ENCODE measurements at regions not wholly inside any gene's neighbourhood (a gene's known extent, or its start where the extent isn't known, plus 50 kb on each side); places are given as distances from the start of the nearest gene placed in this dataset.
"Not testable (repeated sequence)": the region's sequence is repeated elsewhere in the genome, so short reads cannot be mapped to it uniquely, and the experiment has no call there.

DNA sequence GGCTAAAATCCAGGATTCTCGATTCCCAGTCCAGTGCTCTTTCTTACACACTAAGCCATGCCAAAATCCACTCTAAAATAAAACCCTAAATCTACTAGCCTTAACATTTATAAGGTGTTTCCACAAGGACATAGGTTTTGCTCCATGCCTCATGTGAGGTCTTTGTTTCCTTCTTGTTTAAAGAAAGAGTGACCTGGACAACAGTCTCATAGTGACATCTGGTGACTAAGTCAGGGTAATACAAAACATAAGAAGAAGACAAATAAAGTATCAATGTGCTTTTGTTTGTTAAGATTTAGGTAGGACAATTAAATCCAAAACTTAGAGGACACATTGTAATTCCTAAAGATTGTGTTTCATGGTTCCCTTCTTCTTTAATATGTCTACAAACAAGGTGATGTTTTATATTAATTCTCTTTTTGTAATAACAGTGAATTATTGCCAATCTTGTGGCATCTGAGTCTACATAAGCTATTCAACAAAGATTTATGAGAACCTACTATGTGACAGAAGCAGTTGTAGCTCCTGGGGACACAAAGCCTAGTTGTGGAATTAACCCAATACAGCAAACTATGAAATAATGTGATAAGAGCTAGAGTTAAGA, 93.0 kb upstream of the TRIM77 start:
- H3K36me3 Mint-ChIP-seq (ENCODE audit: low read depth); H3K27me3 Mint-ChIP-seq (ENCODE audit: low read depth); DNase-seq (ENCODE audit: low spot score); H3K27ac Mint-ChIP-seq (ENCODE audit: unreplicated experiment); H3K4me3 Mint-ChIP-seq (ENCODE audit: unreplicated experiment); H3K9me3 Mint-ChIP-seq (ENCODE audit: low read depth): not testable (repeated sequence)
- TF ChIP-seq CTCF (IDR thresholded peaks at IDR 0.05): peak; percentile 85
- H3K4me1 Mint-ChIP-seq (ENCODE audit: low read depth): peaks cover 14% of the 10 kb centered on the region

- peaks cover 10% of the 10 kb centered on the region for H3K4me1 Mint-ChIP-seq (ENCODE audit: low read depth)
- not testable (repeated sequence) for H3K27ac Mint-ChIP-seq (ENCODE audit: unreplicated experiment); DNase-seq (ENCODE audit: low spot score); H3K36me3 Mint-ChIP-seq (ENCODE audit: low read depth); H3K9me3 Mint-ChIP-seq (ENCODE audit: low read depth); H3K4me3 Mint-ChIP-seq (ENCODE audit: unreplicated experiment); H3K27me3 Mint-ChIP-seq (ENCODE audit: low read depth)
Observed at GRCh38 chr11:89620721-89621120, 89.4 kb upstream of the TRIM77 start.

DNA sequence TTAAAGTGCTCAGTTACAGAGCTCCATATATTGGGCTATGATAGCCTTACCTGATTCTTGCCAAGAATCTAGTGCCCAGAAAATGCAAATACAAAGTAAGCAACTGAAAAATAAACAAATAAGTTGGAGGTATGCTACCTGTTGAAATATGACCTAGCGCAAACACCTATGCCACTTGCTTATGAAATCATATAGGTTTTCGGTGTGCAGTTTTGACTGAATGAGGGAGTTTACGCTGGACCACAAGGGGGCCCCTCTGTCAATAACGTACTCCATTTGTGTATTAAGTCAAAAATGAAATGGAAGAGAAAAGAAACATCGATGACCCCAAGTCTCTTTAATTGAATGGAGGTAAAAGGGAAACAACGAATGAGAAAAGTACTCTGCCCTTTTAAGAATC, 84.9 kb upstream of the TRIM77 start:
- H3K9me3 Mint-ChIP-seq (ENCODE audit: low read depth): no peaks in the 10 kb centered on the region
- H3K36me3 Mint-ChIP-seq (ENCODE audit: low read depth): no peaks in the 10 kb centered on the region
- no peak overlapping the region for H3K27ac Mint-ChIP-seq (ENCODE audit: unreplicated experiment)
- no peaks in the 10 kb centered on the region for H3K4me1 Mint-ChIP-seq (ENCODE audit: low read depth)
- peaks cover 27% of the 10 kb centered on the region for H3K27me3 Mint-ChIP-seq (ENCODE audit: low read depth)
- peak; percentile 29 for TF ChIP-seq CTCF (IDR thresholded peaks at IDR 0.05)
- no peak for DNase-seq (ENCODE audit: low spot score)
- no peak overlapping the region for H3K4me3 Mint-ChIP-seq (ENCODE audit: unreplicated experiment)

- H3K9me3 Mint-ChIP-seq (ENCODE audit: low read depth): no peaks in the 10 kb centered on the region
- no peaks in the 10 kb centered on the region for H3K36me3 Mint-ChIP-seq (ENCODE audit: low read depth)
- peaks cover 27% of the 10 kb centered on the region for H3K27me3 Mint-ChIP-seq (ENCODE audit: low read depth)
- no peak overlapping the region for H3K27ac Mint-ChIP-seq (ENCODE audit: unreplicated experiment)
- H3K4me1 Mint-ChIP-seq (ENCODE audit: low read depth): no peaks in the 10 kb centered on the region
- no peak overlapping the region for H3K4me3 Mint-ChIP-seq (ENCODE audit: unreplicated experiment)
- no peak for TF ChIP-seq CTCF (IDR thresholded peaks at IDR 0.05)
- DNase-seq (ENCODE audit: low spot score): no peak
Observed at GRCh38 chr11:89626366-89626765, 83.7 kb upstream of the TRIM77 start.

DNA sequence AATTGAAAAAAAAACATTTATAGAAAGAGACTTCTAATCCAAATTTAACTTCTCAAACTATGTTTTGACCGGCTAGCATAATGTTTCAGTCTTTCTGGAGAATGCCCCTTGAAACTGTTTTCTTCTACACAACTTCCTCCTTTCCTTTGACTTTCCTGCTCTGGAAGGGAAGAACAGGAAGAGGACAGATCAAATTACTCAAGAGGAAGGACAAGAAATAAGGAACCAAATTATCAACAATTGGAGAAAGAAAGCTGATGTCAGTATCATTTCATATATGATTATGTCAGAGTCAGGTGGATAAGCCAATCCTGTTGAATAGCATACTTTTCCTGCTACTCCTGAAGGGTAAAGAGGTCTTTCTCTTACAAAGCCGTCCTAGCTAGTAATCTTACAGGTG, 83.2 kb upstream of the TRIM77 start:
- not testable (repeated sequence) for DNase-seq (ENCODE audit: low spot score); H3K4me3 Mint-ChIP-seq (ENCODE audit: unreplicated experiment); H3K4me1 Mint-ChIP-seq (ENCODE audit: low read depth); H3K36me3 Mint-ChIP-seq (ENCODE audit: low read depth); H3K9me3 Mint-ChIP-seq (ENCODE audit: low read depth); H3K27ac Mint-ChIP-seq (ENCODE audit: unreplicated experiment)
- H3K27me3 Mint-ChIP-seq (ENCODE audit: low read depth): peaks cover 28% of the 10 kb centered on the region

DNA sequence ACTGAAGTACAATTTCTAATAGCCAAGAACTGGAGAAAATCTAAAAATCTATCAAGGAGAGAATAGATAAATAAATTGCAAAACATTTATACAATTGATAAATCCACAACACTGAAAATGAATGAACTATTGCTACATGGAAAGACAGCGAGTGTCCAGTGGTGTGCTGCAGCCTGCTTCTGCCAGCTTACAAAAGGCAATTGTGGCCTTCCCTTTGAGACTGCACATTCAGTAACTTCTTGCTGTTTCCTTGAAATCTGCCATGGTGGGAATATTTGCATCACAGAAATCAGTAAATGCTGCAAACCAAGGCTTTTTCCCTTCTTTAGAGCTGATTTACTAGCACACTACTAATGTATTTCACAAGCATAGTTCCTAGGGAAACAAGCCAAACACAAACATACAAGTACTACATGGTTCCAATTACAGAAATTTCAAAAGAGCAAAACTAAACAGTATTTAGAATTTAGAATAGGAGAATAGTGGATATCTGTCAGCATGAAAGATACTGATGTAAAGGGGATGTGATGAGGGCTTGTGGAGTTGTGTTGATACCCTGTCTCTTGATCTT, 76.9 kb upstream of the TRIM77 start:
- Mint-ChIP-seq H3K36me3 (ENCODE audit: low read depth) (no peaks in the 10 kb centered on the region), H3K4me1 (ENCODE audit: low read depth) (no peaks in the 10 kb centered on the region), H3K27ac (ENCODE audit: unreplicated experiment) (no peak overlapping the region), H3K27me3 (ENCODE audit: low read depth) (peaks cover 39% of the 10 kb centered on the region), H3K9me3 (ENCODE audit: low read depth) (no peaks in the 10 kb centered on the region), H3K4me3 (ENCODE audit: unreplicated experiment) (no peak overlapping the region)
- no peak for TF ChIP-seq CTCF (IDR thresholded peaks at IDR 0.05)
- DNase-seq (ENCODE audit: low spot score): no peak

DNA sequence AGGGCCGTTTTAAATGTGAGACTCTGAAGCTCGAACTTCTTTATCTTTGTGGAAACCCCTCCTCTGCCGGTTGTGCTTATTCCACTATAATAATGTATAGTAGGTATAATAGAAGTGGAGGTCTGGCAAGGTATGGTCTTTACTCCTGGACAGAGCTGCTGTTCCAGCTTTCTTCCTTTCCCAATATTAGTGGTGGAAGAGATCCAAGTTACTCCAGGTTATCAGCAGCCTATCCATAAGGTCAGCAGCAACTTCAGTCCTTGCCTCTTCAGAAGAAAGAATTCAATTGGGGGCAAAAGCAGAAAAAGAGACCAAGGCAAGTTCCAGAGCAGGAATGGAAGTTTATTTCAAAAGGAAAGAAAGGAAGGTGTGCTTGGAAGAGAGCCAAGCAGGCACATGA, 69.3 kb upstream of the TRIM77 start:
- peaks cover 33% of the 10 kb centered on the region for H3K27me3 Mint-ChIP-seq (ENCODE audit: low read depth)
- H3K9me3 Mint-ChIP-seq (ENCODE audit: low read depth); H3K4me1 Mint-ChIP-seq (ENCODE audit: low read depth); H3K36me3 Mint-ChIP-seq (ENCODE audit: low read depth); H3K4me3 Mint-ChIP-seq (ENCODE audit: unreplicated experiment); H3K27ac Mint-ChIP-seq (ENCODE audit: unreplicated experiment); DNase-seq (ENCODE audit: low spot score): not testable (repeated sequence)

DNA sequence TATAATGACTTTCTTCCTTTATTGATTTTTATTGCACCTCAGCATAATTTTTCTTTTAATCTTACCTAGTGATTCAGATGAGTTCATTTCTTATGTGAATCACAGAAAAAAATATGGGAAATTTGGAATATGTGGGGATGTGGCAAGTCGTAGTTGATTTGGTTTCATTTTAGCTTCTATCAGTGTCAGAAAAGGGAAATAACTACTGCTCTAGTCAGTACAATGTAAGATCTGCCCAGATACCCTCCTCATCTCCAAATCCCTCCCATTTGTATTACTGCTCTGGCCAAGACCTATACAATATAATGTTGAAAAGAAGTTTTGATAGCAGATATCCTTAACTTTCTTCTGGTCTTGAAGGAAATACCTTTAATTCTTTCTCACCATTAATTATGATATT, 61.9 kb upstream of the TRIM77 start:
- not testable (repeated sequence) for H3K9me3 Mint-ChIP-seq (ENCODE audit: low read depth); H3K36me3 Mint-ChIP-seq (ENCODE audit: low read depth); DNase-seq (ENCODE audit: low spot score); H3K27ac Mint-ChIP-seq (ENCODE audit: unreplicated experiment); H3K4me1 Mint-ChIP-seq (ENCODE audit: low read depth); H3K4me3 Mint-ChIP-seq (ENCODE audit: unreplicated experiment)
- peaks cover 28% of the 10 kb centered on the region for H3K27me3 Mint-ChIP-seq (ENCODE audit: low read depth)

- H3K9me3 Mint-ChIP-seq (ENCODE audit: low read depth); H3K4me3 Mint-ChIP-seq (ENCODE audit: unreplicated experiment); H3K27ac Mint-ChIP-seq (ENCODE audit: unreplicated experiment); H3K36me3 Mint-ChIP-seq (ENCODE audit: low read depth); H3K4me1 Mint-ChIP-seq (ENCODE audit: low read depth); DNase-seq (ENCODE audit: low spot score): not testable (repeated sequence)
- peaks cover 35% of the 10 kb centered on the region for H3K27me3 Mint-ChIP-seq (ENCODE audit: low read depth)
Observed at GRCh38 chr11:89648996-89649395, 61.1 kb upstream of the TRIM77 start.
